Glutamatergic neuron (in vitro differentiated cells): ENCODE measurements at regions not wholly inside any gene's neighbourhood (a gene's known extent, or its start where the extent isn't known, plus 50 kb on each side); places are given as distances from the start of the nearest gene placed in this dataset.

Experiments
- DNase-seq: peaks from one replicate; pipeline ENCODE4 v3.0.0; 2022
- H3K27ac Mint-ChIP-seq: one replicate; pipeline ENCODE4 v1.8.0; 2020; ENCODE audit warnings: mild to moderate bottlenecking, mixed read lengths, inconsistent platforms; ENCODE audit not compliant: unreplicated experiment
- H3K27me3 Mint-ChIP-seq: one replicate; pipeline ENCODE4 v1.8.0; 2020; ENCODE audit warnings: mild to moderate bottlenecking, moderate library complexity, mixed read lengths, inconsistent platforms; ENCODE audit not compliant: unreplicated experiment
- H3K36me3 Mint-ChIP-seq: one replicate; pipeline ENCODE4 v1.8.0; 2020; ENCODE audit warnings: mild to moderate bottlenecking, mixed read lengths, inconsistent platforms; ENCODE audit not compliant: unreplicated experiment
- H3K4me1 Mint-ChIP-seq: one replicate; pipeline ENCODE4 v1.8.0; 2020; ENCODE audit warnings: mild to moderate bottlenecking, low read depth, mixed read lengths, inconsistent platforms; ENCODE audit not compliant: unreplicated experiment
- H3K4me3 Mint-ChIP-seq: one replicate; pipeline ENCODE4 v1.8.0; 2020; ENCODE audit warnings: mild to moderate bottlenecking, mixed read lengths, inconsistent platforms; ENCODE audit not compliant: unreplicated experiment
- H3K9me3 Mint-ChIP-seq: one replicate; pipeline ENCODE4 v1.8.0; 2020; ENCODE audit warnings: mild to moderate bottlenecking, moderate library complexity, mixed read lengths, inconsistent platforms; ENCODE audit not compliant: unreplicated experiment
- TF ChIP-seq, protein P1 (sequence below): fragments of 200-600 bp; sonication (generic); IDR thresholded peaks from one replicate; pipeline ENCODE4 v1.5.0; 2021; ENCODE audit not compliant: partially characterized antibody, unreplicated experiment

DNA sequence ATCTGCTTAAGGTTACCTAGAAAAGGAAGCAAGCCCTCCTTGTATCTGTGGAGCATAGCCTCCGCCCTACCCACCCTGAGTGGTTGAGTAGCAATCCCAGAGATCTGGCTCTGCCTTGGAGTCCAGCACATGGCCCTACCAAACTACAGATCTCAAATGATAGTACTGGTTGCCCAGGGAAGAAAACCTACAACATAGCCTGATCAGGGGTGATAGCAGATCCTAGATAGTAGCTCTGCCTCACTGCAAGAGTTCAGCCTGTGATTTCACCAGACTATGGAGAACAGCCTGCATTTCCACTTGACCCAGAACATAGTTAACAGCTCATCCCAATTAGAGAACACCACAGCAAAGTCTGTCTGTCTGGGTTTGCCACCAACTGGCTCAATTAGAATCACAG, 279.5 kb downstream of the ETNK1 start:
- no peaks in the 10 kb centered on the region for H3K9me3 Mint-ChIP-seq
- H3K4me3 Mint-ChIP-seq: no peak overlapping the region
- no peak for DNase-seq
- no peaks in the 10 kb centered on the region for H3K4me1 Mint-ChIP-seq
- H3K27ac Mint-ChIP-seq: no peak overlapping the region
- H3K27me3 Mint-ChIP-seq: no peaks in the 10 kb centered on the region
- H3K36me3 Mint-ChIP-seq: no peaks in the 10 kb centered on the region
- TF ChIP-seq, protein P1, sequence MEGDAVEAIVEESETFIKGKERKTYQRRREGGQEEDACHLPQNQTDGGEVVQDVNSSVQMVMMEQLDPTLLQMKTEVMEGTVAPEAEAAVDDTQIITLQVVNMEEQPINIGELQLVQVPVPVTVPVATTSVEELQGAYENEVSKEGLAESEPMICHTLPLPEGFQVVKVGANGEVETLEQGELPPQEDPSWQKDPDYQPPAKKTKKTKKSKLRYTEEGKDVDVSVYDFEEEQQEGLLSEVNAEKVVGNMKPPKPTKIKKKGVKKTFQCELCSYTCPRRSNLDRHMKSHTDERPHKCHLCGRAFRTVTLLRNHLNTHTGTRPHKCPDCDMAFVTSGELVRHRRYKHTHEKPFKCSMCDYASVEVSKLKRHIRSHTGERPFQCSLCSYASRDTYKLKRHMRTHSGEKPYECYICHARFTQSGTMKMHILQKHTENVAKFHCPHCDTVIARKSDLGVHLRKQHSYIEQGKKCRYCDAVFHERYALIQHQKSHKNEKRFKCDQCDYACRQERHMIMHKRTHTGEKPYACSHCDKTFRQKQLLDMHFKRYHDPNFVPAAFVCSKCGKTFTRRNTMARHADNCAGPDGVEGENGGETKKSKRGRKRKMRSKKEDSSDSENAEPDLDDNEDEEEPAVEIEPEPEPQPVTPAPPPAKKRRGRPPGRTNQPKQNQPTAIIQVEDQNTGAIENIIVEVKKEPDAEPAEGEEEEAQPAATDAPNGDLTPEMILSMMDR: no peak

- Mint-ChIP-seq H3K36me3 (peaks cover 4% of the 10 kb centered on the region), H3K4me1 (no peaks in the 10 kb centered on the region), H3K9me3 (no peaks in the 10 kb centered on the region), H3K27ac (no peak overlapping the region), H3K27me3 (no peaks in the 10 kb centered on the region), H3K4me3 (no peak overlapping the region)
- DNase-seq: no peak
- TF ChIP-seq, protein P1: no peak
Observed at GRCh38 chr12:22916241-22916640, 291.3 kb downstream of the ETNK1 start.

- no peak for DNase-seq
- Mint-ChIP-seq H3K36me3 (peaks cover 4% of the 10 kb centered on the region), H3K4me3 (no peak overlapping the region), H3K9me3 (no peaks in the 10 kb centered on the region), H3K4me1 (no peaks in the 10 kb centered on the region), H3K27ac (no peak overlapping the region), H3K27me3 (no peaks in the 10 kb centered on the region)
- TF ChIP-seq, protein P1: no peak
Observed at GRCh38 chr12:22916815-22917214, 291.8 kb downstream of the ETNK1 start.

GRCh38 chr12:22919883-22920282, 294.9 kb downstream of the ETNK1 start:
- H3K27ac Mint-ChIP-seq: no peak overlapping the region
- no peak overlapping the region for H3K4me3 Mint-ChIP-seq
- H3K4me1 Mint-ChIP-seq: no peaks in the 10 kb centered on the region
- no peaks in the 10 kb centered on the region for H3K27me3 Mint-ChIP-seq
- no peaks in the 10 kb centered on the region for H3K9me3 Mint-ChIP-seq
- H3K36me3 Mint-ChIP-seq: peaks cover 4% of the 10 kb centered on the region
- no peak for DNase-seq
- TF ChIP-seq, protein P1: no peak

DNA sequence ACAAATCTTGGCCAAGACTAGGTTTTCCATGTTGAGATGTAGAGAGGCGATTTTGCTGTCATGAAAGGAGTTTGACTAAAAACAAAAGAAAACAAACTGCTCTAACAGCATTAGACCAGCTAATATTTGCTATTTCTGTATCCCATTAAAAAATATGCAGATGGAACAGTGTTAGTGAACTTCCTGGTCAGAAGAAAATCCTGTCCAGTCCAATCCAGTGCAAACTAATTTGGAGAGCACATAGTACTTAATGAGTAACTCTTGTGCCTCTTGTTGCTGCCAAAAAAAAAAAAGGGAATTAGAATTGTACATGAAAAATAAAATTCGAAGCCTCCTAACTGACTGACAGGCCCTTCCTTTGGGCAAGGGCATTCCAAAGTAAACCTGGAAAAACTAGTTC, 298.8 kb downstream of the ETNK1 start:
- H3K27me3 Mint-ChIP-seq: no peaks in the 10 kb centered on the region
- H3K9me3 Mint-ChIP-seq: no peaks in the 10 kb centered on the region
- no peaks in the 10 kb centered on the region for H3K4me1 Mint-ChIP-seq
- no peak overlapping the region for H3K27ac Mint-ChIP-seq
- no peaks in the 10 kb centered on the region for H3K36me3 Mint-ChIP-seq
- DNase-seq: no peak
- TF ChIP-seq, protein P1: no peak
- H3K4me3 Mint-ChIP-seq: no peak overlapping the region
